GM12864 (cell line): ENCODE measurements at regions not wholly inside any gene's neighbourhood (a gene's known extent, or its start where the extent isn't known, plus 50 kb on each side); places are given as distances from the start of the nearest gene placed in this dataset.

ENCODE experiments used
- DNase-seq: peaks from one replicate; pipeline ENCODE4 v3.0.0-alpha.2; 2011; ENCODE audit warnings: low read depth
- H3K4me3 ChIP-seq: 2 replicates; pipeline ENCODE4 v1.5.1; 2011; ENCODE audit warnings: mild to moderate bottlenecking, low read depth, low read length, control low read depth
- CTCF ChIP-seq: IDR thresholded peaks from 2 replicates; pipeline ENCODE4 v1.5.1; 2011; ENCODE audit warnings: low read depth, mild to moderate bottlenecking, moderate library complexity, low read length, control low read depth, inconsistent platforms; ENCODE audit errors: missing control alignments

- no peak for TF ChIP-seq CTCF
- no peak for DNase-seq
- no peak overlapping the region for H3K4me3 ChIP-seq
Observed at GRCh38 chr1:187665483-187665882, 836.7 kb downstream of the PLA2G4A start.

- no peak overlapping the region for H3K4me3 ChIP-seq
- no peak for DNase-seq
- TF ChIP-seq CTCF: no peak
Observed at GRCh38 chr1:187680823-187681222, 852.1 kb downstream of the PLA2G4A start.

- DNase-seq: no peak
- no peak for TF ChIP-seq CTCF
- no peak overlapping the region for H3K4me3 ChIP-seq
Observed at GRCh38 chr1:187682112-187682511, 853.4 kb downstream of the PLA2G4A start.

- no peak for DNase-seq
- no peak for TF ChIP-seq CTCF
- H3K4me3 ChIP-seq: no peak overlapping the region
Observed at GRCh38 chr1:187685333-187685732, 856.6 kb downstream of the PLA2G4A start.

- DNase-seq: no peak
- H3K4me3 ChIP-seq: no peak overlapping the region
- no peak for TF ChIP-seq CTCF
Observed at GRCh38 chr1:187689129-187689528, 860.4 kb downstream of the PLA2G4A start.

- TF ChIP-seq CTCF: no peak
- no peak overlapping the region for H3K4me3 ChIP-seq
- DNase-seq: no peak
Observed at GRCh38 chr1:187691439-187691838, 862.7 kb downstream of the PLA2G4A start.

GRCh38 chr1:187692799-187693198 is 864.0 kb downstream of the PLA2G4A start:
- DNase-seq: no peak
- TF ChIP-seq CTCF: no peak
- H3K4me3 ChIP-seq: no peak overlapping the region
